ENCODE measurements at regions not wholly inside any gene's neighbourhood (a gene's known extent, or its start where the extent isn't known, plus 50 kb on each side); places are given as distances from the start of the nearest gene placed in this dataset.

- TF ChIP-seq REST (IDR thresholded peaks at IDR 0.05) (no peak), FOXA2 (IDR thresholded peaks at IDR 0.05) (no peak), GABPA (IDR thresholded peaks at IDR 0.05 in 1 of 2, conservative IDR thresholded peaks at IDR 0.05 in 1 of 2) (no peak), EGR1 (IDR thresholded peaks at IDR 0.05; ENCODE audit: low read depth in 2 of 2) (no peak), RAD21 (IDR thresholded peaks at IDR 0.05) (no peak)
Measured at GRCh38 chr2:103119352-103119751, 357.5 kb downstream of the TMEM182 start (continued).

GRCh38 chr2:103121106-103121505 lies 359.3 kb downstream of the TMEM182 start:
- Histone ChIP-seq H3K27me3 (ENCODE audit: control insufficient read depth in 4 of 4, insufficient read depth in 4 of 4, low read length in 3 of 4) (peaks cover 0 to 2% (median 0%) of the 10 kb centered on the region in 4 donors), H3K9ac (ENCODE audit: low read depth in 1 of 2, low read length in 2 of 2) (no peak overlapping the region), H3K4me1 (ENCODE audit: control insufficient read depth in 4 of 4, insufficient read depth in 4 of 4, low read length in 3 of 4) (no peaks in the 10 kb centered on the region), H3K9me3 (ENCODE audit: control insufficient read depth in 4 of 4, low read length in 3 of 4) (no peaks in the 10 kb centered on the region), H3K36me3 (ENCODE audit: control insufficient read depth in 4 of 4, insufficient read depth in 3 of 4, low read depth in 1 of 4, low read length in 3 of 4) (no peaks in the 10 kb centered on the region), H3K4me3 (ENCODE audit: low read depth in 1 of 3, low read length in 3 of 3) (no peak overlapping the region), H3K27ac (ENCODE audit: low read depth in 1 of 2, low read length in 2 of 2) (no peak overlapping the region)
- TF ChIP-seq TAF1 (conservative IDR thresholded peaks at IDR 0.05) (no peak), FOXA2 (IDR thresholded peaks at IDR 0.05) (no peak), YY1 (IDR thresholded peaks at IDR 0.05) (no peak), JUND (IDR thresholded peaks at IDR 0.05) (no peak), RAD21 (IDR thresholded peaks at IDR 0.05) (no peak), REST (IDR thresholded peaks at IDR 0.05) (no peak), GABPA (IDR thresholded peaks at IDR 0.05 in 1 of 2, conservative IDR thresholded peaks at IDR 0.05 in 1 of 2) (no peak), FOXA1 (IDR thresholded peaks at IDR 0.05) (no peak), NR2F2 (IDR thresholded peaks at IDR 0.05) (no peak), ZBTB33 (IDR thresholded peaks at IDR 0.05) (no peak), EGR1 (IDR thresholded peaks at IDR 0.05; ENCODE audit: low read depth in 2 of 2) (no peak), CTCF (IDR thresholded peaks at IDR 0.05; ENCODE audit: low read depth, low read length, missing input control) (no peak), SP1 (IDR thresholded peaks at IDR 0.05) (no peak), HNF4A (conservative IDR thresholded peaks at IDR 0.05) (no peak), MAX (IDR thresholded peaks at IDR 0.05) (no peak), RXRA (IDR thresholded peaks at IDR 0.05) (no peak), ATF3 (IDR thresholded peaks at IDR 0.05) (no peak)
- WGBS, result 45% methylated on average over 1 of the region's 1 CpG
- DNase-seq (ENCODE audit: low spot score), result no peak
